NCI-H1092 (cell line): ENCODE measurements at regions not wholly inside any gene's neighbourhood (a gene's known extent, or its start where the extent isn't known, plus 50 kb on each side); places are given as distances from the start of the nearest gene placed in this dataset.
"Not testable (repeated sequence)": the region's sequence is repeated elsewhere in the genome, so short reads cannot be mapped to it uniquely, and the experiment has no call there.

Experiments
- DNase-seq: peaks from one replicate; lab custom pipeline; 2025; lab: John Stamatoyannopoulos, UW

DNA sequence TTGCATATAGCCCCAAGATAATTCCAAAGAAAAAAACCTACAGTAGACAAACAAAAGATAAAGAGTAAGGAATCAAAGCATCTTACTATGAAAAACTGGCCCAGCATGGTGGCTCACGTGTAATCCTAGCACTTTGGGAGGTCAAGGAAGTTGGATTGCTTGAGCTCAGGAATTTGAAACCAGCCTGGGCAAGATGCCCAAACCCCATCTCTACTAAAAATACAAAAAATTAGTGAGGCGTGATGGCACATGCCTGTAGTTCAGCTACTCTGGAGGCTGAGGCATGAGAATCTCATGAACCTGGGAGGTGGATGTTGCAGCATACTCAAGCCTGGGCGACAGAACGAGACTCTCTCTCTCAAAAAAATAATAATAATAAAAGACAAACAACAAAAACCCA lies 764.7 kb upstream of the KIF2B start:
- no peak for DNase-seq

DNA sequence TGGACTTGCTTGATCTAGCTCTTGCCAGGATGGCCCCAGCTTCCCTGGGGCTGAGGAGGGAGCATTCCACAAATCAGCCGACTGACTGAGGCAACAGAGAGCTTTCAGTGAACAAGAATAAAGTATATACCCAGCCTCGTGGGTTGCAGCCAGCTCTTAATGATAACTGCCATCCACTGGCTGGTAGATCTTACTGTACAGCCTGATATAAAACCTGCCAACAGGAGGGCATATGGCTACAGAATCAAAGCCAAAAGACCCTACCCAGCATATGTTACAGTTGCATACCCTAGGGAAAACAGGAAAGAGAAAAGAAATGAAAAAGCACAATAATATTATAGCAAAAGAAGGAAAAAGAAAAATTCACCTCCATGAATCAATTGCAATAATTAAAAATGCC lies 775.9 kb upstream of the KIF2B start:
- DNase-seq: no peak

DNA sequence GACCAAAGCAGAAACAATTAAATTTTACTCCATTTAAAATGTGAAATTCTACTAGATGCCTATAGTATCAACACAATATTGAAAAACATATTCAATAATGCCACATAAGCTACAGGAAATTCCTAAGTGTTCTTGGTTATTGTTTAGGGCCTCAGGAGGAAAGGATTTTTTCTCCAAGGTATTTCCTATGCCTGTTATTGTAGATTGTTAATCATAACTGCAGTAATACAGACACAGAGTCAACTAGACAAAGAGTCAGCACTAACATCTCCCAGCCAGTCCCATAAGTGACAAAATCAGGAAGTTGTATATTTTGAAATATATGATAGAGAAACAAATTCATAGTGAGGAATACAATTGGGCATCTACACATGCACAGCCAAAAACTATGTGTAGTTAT lies 782.7 kb upstream of the KIF2B start:
- DNase-seq: no peak

DNA sequence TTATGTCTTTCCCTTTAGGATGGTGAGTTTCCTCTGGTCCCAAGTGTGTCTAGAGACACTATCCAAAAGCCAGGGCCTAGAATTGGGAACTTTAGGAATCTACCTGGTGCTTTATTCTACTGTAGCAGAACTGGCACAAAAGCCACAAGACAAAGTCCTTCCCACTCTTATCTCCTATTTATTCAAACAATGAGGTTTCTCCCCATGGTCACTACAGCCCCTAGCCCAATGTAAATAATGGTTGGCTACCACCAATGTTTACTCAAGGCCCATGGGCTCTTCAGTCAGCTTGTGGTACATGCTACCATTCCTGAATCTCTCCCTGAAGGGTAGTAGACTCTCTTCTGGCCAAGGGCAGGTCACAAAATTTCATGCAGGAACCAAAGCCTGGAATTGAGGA lies 789.4 kb upstream of the KIF2B start:
- DNase-seq: no peak

DNA sequence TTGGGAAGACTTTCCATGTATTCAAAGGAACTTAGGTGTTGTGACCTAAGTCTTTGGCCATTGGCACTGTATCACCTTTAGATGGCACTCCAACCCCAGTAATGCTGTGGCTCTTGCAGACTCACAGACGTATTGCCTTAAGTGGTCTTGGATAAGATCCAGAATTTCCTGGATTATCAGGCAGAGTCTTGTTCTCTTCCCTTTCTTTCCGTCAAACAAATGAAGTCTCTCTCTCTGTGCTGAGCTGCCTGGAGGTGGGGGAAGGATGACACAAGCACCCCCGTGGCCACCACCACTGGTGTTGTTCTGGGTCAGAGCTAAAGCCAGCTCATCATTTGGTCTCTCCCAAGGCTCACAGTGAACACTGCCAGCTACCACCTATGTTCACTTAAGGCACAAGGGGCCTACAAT lies 789.9 kb upstream of the KIF2B start:
- DNase-seq: peak; percentile 63

DNA sequence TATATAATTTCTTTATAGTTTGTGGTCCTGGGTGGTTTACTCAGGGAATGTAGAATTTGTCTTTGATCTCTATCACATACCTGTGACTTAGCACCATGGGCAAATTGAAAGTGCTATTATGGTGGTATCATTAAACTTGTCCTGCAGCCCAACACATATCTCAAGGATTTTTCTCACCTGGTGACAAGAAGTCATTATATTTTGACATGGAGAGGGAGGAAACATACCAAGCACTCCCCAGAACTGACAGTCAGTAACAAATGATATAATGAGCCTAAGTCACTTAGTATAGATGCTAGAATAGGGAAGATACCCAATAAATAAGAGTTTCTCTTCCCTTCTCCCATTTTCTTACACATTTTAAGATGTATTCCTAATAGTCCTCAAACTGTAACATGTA lies 805.5 kb upstream of the KIF2B start:
- DNase-seq: no peak

DNA sequence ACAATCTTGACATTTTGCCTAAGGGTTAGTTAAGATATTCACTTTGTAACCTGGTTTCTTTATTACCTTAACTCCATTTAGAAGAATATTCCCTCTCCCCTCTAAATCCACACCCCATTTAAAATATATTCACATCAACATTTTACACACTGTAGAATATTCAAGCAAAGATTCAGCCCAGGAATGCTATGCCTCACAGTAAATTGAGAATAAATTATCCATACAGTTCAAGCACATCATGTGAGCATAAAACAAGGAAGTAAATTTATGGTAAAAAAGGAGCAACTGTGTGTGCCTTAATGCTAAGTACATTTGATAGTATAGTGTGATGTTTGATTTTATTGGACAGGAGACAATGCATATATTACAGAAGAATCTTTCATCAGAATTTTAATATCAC lies 806.6 kb upstream of the KIF2B start:
- no peak for DNase-seq

DNA sequence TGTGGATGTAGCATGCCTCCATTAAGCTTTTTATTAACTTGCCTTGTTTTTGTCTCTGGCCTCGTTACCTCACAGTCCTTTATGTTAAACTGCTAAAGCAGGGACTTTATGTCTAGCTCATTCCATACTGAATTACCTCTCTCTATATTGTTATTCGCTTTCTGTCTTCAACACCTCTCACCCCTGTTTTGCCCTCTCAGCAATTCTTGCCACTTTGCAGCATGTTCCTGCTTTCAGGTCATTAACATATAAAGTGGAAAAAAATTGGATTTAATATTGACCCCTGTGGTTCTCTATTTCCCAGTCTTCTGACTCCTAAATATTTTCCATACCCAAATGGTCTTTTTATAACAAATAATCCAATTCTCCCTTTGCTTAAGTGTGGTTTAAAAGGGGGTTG lies 810.4 kb upstream of the KIF2B start:
- no peak for DNase-seq

DNA sequence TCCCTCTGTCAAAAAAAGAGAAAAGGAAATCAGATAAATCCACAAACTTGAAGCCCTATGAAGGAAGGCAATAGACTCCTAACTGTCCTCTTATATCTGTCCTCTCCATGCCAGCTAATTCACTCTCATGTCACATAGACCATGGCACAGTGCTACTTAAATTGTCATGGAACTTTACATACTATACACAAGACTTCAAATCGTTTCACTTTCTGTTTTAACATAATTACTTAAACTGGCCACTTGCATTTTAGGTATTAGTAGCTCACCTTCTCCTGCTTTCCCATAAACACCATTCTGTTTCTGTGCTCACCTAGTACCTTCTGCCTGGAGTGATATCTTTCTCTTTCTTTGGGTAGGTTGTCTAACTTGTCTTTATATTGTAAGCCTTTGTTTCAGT lies 816.7 kb upstream of the KIF2B start:
- DNase-seq: no peak

DNA sequence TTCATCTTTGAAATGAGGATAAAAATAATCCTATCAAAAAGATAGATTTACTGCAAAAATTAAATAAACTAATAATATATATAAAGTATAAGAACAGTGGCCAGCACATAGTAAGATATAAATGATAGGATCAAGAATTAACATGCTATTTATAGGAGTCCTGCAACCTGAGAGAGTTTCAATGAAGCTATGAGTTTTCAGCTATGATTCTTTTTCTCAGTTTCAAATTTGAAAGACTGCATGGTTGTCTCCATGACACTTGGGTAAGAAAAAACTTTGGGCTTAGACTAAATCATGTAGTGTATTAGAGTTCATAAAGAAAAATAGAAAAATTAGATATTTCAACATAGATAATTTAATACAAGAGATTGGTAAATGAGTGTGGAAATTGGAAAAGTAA lies 817.8 kb upstream of the KIF2B start:
- DNase-seq: no peak

DNA sequence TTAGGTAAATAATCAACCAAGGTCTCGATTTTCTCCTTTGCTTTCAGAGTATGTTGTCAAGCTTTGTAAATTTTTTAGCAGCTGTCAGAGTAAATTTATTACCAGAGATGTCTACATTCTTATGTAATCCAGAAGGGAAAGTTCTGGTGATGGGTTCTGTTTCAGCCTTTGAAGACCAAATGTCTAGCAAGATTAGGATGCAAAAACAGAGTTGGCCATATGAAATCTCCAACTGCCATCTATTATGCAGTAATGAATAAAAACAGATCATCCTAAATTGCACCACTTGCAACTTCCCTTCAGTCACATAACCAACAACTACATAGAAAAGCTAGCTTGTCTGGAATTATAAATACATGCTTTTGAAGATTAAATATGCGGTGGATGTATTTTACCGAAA lies 826.8 kb upstream of the KIF2B start:
- no peak for DNase-seq

DNA sequence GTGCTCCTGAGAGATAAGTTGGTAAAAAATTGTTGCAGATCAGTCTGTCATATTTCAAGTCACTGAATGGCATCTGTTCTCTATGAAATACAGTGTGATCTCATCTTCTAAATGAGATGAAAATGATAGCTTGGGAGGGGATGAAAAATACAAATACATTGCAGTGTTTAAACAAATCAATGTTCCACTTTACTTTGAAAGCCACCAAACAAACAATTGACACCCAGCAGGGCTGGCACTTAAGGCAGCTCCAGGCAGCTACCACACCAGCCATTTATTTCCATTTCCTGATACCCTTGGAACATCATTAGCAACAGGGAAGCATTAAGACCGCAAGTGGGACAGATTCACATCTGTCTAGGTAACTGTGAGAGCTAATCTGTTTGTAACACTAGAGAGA lies 827.6 kb upstream of the KIF2B start:
- DNase-seq: no peak

DNA sequence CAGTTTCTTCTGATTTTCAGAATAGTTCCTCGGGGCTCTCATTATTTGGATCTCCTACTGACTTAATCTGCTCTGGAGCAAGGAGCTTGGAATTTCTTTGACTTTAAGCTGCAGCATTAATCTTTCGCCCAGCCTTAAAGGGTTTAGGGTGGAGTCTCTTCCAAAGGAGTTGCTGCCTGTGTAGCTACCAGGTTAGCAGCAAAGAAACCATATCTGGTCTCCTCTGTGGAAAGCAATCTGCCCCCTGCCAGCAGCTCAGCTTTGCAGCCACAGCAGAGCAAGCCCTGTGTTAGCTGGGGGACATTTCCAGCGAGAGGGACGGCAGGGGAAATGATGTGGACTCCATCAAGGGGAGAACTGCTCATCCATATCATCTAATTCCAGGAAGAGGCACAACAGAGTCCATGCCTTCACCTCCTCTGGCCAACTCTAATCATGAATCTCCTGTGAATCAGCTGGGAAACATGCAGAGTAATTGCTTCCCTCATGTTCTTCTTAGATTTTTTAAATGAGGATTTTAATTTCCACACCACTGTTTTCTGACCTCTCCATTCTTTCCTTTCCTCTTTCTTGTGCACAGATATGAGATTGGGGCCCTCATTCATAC lies 827.6 kb upstream of the CA10 start:
- no peak for DNase-seq

DNA sequence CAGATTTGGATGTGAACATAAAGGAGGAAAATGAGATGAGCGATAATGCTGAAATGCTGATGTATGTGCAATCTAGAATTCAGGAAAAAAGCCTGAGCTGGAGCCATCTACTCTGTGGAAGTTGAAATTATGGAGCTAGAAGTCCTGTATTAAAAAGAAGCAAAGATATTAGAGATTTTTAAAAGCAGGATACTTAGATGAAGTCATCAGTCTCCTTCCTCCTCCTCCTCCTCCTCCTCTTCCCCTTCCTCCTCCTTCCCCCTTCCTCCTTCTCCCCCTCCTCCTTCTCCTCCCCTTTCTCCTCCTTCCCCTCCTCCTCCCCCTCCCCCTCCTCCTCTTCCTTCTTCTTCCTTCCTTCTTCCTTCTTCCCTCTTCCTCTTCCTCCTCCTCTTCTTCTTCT lies 823.8 kb upstream of the CA10 start:
- DNase-seq: no peak

DNA sequence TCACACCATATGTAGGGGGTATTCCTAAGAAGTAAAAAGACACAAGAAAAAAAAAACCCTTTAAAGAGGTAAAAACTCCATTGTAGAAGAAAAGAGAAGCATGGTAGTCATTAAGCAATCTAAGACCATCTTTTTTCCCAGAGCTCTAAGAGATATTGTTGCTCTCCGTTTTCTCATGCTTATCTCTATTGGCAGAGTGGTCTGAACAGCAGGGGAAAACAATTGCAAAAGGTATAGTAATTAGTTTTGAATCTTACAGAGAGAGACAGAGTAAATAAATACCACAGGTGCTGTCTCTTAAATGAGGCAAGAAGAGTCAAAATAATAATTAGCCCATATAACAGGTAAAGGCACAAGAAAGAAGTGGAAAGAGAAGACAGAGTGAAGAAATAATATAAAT lies 821.4 kb upstream of the CA10 start:
- DNase-seq: no peak

DNA sequence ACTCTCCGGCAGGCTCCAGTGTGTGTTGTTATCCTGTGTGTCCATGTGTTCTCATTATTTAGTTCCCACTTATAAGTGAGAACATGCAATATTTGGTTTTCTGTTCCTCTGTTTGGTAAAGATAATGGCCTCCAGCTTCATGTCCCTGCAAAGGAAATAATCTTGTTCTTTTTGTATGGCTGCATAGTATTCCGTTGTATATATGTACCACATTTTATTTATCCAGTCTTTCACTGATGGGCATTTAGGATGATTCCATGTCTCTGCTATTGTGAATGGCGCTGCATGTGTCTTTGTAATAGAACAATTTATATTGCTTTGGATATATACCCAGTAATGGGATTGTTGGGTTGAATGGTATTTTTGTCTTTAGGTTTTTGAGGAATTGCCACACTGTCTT lies 807.3 kb upstream of the CA10 start:
- no peak for DNase-seq

DNA sequence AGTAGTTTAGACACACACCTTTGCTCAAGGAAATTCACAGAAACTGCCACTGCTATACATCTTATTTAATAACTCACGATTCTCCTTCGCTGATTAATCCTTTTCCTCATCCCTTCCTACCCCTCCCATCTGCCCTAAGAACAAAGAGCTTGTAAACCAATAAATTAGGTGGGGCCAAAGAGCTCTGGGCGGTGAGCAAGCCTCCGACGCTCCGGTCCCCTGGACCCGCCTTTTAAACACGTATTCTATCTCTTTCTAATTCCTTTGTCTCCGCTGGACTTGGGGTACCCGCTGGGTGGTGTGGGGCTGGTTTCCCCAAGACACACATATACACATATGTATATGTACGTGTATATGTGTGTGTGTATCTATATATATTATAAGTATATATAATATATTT lies 803.2 kb upstream of the CA10 start:
- DNase-seq: not testable (repeated sequence)

DNA sequence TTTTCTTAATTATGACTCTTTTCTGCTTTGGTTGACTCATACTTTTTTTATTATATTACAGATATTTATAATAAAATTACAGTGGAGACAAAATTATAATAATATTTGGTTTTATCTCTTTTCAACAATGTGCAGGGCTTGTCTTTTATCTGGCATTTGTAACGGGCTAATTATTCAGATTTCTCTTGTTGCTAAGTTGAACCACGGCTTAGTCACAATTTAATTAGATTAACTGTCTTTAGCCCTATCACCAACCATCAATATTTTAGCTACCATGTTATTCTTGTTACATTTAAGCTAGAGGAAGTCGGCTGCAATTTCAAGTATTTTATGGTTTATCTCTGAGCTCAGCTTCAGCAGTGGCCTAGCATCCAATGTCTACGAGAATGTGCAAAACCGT lies 798.9 kb upstream of the CA10 start:
- DNase-seq: no peak

DNA sequence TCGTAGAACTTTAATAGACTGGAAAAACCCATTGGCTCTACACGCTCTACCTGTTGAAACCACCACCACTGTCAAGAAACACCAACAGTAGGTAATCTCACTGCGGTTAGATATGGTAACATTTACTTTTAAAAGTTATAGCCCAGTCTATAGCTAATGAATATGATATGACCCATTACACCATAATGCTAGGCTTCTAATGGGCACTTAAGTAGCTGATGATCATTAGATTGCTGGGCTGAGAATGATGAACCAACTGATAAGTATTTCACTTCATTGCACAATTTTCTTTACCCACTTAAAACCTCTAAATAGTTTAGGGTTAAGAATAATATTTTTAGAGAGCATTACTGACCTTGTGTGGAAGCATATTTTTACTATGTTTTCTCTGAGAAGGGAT lies 788.9 kb upstream of the CA10 start:
- no peak for DNase-seq

DNA sequence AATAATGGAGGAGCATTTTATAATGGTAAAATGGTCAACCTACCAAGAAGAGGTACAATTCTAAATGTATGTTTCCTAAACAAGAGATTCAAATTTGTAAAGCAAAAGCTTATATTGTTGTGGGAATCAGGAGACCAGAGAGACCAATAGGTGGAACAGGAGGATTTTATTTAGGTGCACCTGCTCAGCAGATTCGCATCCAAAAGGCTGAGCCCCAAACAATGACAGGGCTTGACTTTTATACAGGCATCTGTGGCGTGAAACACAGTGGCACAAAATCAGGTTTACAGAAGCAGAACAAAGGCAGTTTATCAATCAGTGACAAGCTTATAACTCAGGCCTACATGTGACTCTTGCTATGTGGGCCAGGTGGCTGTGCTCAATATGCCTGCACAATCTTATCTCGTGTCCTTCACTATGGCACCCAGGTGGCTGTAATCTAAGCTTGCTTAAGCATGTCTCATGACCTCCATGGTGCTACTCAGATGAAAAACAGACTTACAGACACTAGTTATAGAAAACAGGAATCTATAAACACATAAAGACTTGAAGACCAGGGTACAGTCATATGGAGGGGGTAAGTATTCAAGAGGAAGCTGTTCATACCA lies 780.2 kb upstream of the CA10 start:
- no peak for DNase-seq

DNA sequence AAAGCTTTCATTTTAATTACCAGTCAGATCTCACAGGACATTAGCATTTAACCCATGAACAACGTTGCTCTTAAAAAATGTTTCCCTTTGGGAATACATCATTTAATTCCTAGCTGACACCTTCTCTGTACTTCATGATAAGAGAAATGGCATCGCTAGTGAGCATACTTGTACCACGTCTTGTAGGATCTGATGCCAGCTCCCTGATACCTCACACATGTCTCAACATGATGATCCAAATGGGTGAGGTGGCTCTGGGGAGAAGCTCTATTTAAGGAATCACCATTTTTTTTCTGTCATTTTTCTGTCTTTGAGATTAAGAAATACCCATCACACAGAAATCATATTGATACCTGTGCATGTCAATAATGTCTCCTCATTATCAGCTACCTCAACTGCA lies 772.1 kb upstream of the CA10 start:
- no peak for DNase-seq

DNA sequence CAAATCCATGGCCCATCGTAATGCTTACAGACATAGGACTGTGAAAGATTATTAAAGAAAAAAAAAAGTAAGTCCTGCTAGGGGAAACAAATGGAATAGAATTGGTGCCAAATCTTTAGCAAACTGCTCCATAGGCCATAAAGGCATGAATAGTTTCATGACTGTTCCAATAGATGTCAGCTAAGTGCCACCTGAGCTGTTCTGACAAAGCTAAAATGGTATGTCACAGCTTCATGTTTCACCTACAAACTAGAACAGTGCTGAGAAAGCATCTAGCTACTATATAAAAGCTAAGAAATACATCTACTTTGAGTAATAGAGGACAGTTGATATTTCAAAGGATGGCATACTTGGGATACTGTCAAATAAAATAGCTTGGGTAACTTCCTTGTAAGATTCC lies 771.6 kb upstream of the CA10 start:
- DNase-seq: no peak

DNA sequence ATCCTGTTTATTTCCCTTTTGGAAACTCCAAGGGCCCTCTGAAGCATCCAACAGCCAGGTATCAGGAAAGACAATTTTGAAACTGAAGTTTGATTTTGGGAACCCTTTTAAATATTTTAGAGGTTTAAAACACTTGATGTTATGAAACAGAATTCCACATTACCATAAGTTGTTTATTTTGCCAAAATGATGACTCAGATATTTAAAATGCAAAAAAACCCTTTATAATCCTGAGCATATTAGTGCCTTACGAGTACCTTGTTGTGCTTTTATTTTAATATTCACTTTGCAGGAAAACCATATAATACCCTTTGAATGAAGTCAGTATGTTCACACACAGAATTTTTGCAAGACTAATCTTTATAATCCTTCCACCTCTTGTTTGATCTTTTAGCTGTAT lies 765.1 kb upstream of the CA10 start:
- no peak for DNase-seq

DNA sequence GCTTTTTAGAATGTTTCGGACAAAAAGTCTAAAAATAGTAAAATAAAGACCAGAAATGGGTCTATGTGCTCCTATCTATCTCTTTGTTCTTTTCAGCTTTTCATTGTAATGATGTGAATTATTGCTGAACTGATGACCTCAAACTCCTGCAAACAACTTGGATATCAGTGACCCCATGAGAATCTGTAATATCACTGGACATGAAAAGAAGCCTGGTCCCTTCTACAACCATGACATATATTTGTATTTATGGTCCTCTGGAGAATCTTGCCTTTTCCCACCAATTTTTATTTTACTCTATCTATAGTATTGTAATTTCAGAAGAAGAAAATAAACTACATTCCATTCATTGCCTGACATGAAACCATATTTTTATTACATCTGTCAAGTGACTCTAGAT lies 740.7 kb upstream of the CA10 start:
- no peak for DNase-seq

DNA sequence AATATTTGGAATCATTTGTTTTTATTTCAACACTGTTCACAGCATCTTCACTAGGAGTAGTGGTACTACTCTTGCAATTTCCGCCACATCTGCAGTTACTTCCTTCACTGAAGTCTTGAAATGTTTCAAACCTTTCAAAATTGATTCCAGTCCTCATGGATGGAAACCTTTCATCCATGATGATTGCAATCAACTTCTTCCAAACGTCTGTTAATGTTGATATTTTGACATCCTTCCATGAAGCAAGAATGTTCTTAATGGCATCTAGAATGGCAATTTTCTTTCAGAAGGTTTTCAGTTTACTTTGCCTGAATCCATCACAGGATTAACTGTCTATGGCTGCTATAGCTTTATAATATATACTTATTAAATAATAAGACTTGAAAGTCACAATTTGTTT lies 736.8 kb upstream of the CA10 start:
- DNase-seq: no peak
